ENCODE measurements at regions not wholly inside any gene's neighbourhood (a gene's known extent, or its start where the extent isn't known, plus 50 kb on each side); places are given as distances from the start of the nearest gene placed in this dataset.

GRCh38 chr3:69511361-69511760, 125.5 kb upstream of the FRMD4B start:
- no peak for TF ChIP-seq CTCF (IDR thresholded peaks at IDR 0.05)
- TF ChIP-seq HDAC2 (IDR thresholded peaks at IDR 0.05): no peak
